HG02759 (cell line): ENCODE measurements at regions not wholly inside any gene's neighbourhood (a gene's known extent, or its start where the extent isn't known, plus 50 kb on each side); places are given as distances from the start of the nearest gene placed in this dataset.

Experiments
- ATAC-seq: cut with Tn5 transposase; IDR thresholded peaks from one replicate; pipeline ENCODE4 v1.9.1; 2021; ENCODE audit warnings: mild to moderate bottlenecking, moderate library complexity; ENCODE audit not compliant: unreplicated experiment

DNA sequence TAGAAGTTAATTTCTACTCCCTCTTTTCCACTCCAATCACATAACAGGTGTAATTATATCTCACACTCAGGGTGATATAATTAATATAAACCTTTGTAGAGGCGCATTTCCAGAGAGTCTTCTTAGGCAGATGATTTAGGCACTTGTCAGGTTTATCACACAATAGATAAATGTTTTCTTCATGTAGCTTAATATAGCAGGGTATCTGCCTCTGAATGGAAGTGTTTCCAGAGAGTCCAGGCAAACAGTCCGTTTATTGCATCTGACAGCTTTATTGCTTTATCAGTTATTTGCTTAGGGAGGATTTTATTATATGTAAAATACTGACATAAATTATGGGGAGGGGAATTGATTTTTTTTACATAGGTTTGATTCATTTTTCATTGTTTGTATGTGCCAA is 766.3 kb downstream of the SLC4A3 start:
- no peak for ATAC-seq

DNA sequence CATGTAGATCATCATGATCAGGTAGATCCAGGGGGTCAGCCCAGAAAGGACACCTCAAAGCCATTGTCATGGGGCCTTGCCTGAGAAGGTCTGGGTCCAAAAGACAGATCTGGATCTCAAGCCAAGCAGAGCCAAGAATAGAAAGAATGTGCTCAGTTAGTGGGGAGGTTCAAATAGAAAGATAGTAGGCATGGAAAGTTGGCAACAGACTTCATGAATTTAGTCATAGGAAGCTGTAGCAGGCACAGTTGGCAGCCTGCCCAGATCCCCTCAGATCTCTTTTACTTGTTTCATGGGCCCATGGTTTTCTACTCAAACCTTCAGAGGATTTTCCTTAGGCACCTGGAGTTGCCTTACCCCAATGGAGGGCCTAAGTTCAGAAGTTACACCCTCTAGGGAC is 767.0 kb downstream of the SLC4A3 start:
- ATAC-seq = no peak

DNA sequence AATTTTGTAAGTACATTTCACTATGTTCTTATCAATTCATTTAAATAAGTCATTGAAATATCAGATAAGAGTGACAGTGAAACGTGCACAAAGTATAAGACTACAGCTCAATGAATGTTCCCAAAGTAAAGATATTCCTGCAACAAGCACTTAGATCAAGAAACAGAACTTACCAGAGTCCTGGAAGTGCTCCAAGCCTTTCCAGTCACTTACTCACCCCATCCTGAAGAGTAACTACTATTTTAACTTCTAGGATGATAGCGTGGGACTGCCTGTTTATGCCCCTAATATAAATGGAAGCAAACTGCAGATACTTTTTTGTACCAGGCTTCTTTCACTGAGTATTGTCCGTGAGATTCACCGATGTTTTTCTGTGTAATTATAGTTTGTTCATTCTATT is 768.9 kb downstream of the SLC4A3 start:
- ATAC-seq = no peak

DNA sequence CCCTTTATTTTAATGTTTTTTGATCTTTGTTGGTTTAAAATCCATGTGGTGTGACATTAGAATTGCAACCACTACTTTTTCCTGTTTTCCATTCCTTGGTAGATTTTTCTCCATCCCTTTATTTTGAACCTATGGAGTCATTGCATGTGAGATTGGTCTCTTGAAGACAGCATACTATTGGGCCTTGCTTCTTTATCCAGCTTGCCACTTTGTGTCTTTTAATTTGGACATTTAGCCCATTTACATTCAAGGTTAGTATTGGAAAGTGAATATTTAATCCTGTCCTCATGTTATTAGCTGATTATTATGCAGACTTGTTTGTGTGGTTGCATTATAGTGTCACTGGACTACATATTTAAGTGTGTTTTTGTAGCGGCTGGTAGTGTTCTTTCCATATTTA is 782.9 kb downstream of the SLC4A3 start:
- ATAC-seq = no peak

DNA sequence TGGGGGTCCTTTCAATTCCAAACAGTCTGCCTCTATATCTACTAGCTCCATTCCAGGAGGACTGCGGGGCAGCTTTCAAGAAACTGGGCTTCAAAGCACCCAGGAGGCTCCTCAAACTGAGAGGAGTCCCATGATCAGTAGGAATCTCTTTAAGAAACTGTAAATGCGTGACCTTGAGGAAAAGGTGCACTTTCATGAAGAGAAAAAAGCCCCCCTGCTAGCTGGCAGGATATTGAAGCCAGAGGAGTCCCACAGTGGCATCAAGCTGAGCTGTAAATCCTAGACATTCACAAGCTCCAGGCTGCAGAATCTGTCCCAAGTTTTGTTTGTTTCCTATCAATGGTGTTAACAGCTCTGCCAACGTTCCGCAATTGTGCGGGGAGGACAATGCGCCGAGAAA is 790.1 kb downstream of the SLC4A3 start:
- no peak for ATAC-seq

DNA sequence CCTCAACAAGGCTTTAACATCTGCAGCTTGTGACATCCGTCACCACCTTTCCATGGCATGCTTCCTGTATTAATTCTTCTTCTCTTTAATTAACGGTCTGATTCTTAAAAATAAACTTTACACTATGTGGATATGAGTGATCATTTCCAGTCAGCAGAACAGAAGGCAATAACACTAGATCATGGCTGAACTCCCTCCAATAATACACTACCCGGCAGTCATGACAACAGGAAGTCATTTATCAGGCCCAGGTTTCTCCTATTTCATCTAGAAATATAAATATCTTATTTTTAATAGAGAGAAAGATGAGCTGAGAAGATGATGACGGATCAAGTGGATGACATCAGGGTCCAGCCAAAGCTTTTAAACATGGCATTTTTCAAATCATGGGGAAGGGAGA is 792.2 kb downstream of the SLC4A3 start:
- no peak for ATAC-seq

DNA sequence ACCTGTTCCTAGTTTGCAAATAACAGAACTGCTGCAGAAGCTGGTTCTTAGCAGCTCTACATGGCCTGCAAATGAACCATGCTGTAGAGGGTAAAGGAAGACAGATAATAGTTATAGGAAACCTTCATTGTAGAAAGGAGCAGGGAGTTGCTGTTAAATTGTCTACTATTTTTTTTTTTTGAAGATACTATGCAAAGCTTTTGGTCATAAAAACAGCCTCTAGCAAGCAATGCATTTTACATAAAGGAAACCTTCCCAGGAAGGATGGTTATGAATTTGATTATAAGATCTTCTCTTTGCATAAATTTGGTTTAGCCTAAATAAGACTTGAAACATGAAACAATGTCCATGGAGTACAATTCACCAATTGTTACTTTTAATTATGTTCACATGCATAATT is 793.4 kb downstream of the SLC4A3 start:
- no peak for ATAC-seq

DNA sequence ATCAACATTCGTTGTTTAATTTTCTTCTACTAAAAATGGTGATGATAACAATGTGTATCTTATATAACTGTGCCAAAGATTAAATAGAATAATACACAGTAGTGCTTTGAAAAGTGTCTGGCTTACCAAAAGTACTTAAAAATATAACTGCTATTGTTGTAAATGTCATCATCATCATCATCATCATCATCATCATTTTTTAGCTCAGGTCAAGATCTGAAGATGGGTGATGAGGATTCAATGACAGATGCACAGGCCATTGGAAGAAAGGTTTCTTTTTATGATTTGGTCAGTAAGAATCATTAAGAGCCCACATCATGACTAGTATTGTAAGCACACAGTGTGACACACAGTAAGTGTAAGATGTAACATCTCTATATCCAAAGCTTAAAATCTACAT is 795.2 kb downstream of the SLC4A3 start:
- no peak for ATAC-seq

DNA sequence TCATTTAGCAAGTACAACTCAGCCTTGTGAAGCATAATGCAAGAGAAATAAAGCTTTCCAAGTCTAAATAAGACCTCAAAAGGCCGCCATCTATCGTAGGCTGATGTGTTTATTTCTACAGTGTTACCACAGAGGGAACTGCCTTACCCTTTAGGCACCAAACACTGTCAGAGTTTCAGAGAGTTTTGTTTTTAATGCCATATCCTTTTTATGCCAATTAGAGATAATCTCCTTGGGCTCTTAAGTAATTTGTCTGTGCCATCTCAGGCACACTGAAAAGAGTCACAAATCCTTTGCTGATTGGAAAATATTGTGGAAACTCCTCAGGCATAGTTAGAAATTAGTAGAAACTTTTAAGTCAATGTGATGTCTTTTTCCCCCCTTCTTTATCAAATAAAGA is 797.1 kb downstream of the SLC4A3 start:
- ATAC-seq = no peak

DNA sequence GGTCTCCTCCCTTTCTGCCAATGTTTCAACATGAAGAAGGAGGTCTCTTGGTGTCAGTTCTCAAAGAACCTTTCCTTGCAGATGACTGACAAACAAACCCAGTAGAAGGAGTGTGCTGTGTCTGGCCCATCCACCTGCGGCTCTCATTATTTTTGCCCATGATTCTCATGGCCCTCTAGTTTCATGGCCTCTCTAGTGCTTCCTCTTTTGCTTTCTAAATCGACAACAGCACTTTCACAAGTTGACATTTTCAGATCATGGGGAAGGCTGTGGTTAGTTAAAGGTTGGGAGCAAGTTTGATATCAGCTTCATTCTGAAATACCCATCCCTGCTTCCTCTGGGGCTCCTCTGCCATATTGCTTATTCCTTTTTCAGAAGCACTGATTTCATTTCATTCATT is 805.2 kb downstream of the SLC4A3 start:
- ATAC-seq = no peak

DNA sequence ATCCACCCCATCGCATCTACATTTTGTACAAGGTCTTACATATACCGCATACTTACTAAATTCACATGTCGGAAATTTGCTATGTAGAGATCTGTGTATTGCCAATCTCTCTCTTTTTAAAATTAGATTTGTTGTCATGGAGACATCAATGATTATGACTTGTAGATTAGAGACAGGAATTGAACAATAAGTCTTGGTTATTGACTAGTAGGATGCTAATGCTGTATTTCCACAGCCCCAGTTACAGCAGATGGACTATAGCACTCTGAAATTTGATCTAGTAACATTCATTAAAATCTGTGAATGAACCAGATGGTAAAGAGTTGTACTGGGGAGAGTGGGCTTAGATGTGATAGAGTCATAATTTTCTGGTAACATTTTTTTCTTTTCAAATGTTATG is 805.7 kb downstream of the SLC4A3 start:
- ATAC-seq = no peak

DNA sequence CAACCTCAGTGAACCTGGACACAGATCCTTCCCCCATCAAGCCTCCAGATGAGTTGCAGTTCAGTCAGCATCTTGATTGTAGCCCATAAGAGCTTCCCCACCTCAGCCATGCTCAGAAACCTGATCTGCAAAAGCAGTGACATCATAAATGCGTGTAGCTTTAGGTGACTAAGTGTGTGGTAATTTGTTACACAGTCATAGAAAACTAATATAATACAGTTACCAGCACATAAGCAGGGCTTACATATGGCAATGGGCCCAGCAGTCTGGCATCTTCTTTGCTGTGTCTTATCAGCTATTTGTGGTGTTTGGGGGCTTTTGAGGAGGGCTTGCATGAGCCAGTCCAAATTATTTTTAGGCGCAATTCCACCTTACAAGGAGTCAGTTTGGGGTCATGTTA is 807.0 kb downstream of the SLC4A3 start:
- no peak for ATAC-seq

DNA sequence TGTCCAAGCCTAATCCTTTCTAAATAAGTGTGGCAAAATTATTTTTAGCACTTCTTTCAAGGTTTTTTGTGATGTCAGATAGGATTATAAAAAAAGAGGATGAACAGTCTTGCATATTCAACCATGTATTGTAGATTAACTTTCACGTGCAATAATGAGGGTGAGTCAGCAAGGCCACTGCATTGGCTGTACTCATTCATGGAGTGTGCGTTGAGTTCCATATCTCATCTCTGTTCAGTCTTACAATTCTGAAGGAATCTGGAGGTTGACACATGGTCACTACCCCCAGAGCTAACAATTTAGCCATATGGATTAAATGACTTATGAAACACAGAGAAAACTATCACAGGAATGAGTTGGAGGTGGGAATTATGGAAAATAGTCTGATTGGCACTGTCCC is 810.5 kb downstream of the SLC4A3 start:
- ATAC-seq = no peak

DNA sequence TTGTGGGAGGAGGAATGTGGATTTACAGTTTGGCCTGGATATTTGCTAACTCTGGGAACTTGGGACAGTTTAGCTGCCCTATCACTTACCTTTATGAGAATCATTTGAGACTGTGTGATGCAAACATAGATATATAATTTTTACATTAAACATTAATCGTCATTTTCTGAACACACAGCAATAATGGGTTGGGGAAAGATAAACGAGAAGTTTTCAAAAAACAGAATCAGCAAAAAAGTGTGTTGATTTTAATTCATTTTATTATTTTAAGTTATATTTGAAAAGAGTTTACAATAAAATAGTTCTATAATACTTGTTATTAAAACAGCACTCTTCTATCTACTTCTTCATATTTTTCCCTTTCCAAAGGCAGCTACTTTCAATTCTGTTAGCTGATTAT is 813.3 kb downstream of the SLC4A3 start:
- ATAC-seq = no peak

DNA sequence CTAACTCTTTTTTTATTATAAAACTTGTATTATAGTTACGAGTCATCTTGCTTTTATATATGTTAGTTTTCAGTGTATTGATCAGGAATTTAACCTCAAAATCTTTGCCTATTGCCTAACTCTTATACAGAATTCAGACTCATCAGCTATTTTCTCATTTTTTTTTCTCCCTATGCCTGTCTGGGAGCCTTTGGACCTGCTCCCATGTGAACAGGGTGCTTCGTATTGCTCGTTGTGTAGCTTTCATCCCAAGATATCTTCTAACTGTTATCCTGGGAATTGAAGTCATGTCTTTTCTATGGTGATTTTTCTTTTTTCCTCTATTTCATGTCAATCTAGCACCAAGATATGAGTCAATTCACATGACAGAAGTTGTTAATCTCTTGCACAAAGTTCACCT is 814.0 kb downstream of the SLC4A3 start:
- no peak for ATAC-seq

DNA sequence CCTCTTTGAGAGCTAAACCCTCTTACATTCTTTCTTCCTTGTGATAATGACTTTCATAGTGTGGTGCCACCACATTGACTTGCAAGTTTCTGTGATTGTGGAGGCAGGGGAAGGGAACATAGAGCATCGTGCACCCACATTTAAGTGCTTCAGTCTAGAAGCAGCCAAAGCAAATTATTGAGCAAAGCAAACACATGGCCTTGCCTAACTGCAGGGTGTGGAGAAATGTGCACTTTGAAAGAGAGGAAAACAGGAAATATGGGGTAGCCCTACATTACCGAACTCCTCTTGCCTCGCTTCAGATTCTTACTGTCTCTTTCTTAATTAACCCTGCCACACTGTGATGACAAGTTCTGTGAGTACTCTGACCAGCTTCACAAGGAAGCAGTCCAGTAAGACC is 814.6 kb downstream of the SLC4A3 start:
- ATAC-seq = no peak

DNA sequence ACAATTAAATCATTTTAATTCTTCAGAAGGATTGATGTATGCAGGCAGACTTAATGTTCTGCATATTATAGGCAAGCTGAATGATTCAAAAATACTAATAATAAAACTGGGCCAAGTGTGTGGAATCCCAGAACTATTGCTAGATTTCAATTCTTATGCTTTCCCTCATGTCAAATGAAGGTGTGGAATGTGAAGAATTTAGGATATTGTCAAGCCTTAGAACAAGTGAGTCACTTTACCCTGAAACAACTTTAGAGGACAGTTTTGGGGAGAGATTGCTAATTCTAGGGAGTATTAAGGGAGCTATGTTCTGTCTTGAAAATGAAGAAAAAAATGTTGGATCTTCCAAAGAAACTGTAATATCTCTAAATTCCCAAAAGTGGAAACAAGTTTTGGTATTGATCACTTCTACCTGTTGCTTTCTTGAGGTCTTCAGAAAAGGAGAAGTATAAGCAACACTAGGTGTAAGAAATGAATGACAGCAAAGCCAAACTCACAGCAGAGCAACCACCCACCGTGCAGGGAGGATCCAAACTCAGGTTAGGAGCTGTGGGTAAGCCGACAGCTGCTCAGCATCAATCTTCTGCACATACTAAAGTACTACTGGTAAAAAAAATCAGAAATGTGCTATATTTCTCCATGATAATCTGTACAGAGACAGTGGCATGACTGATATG is 818.1 kb downstream of the SLC4A3 start:
- ATAC-seq = no peak

DNA sequence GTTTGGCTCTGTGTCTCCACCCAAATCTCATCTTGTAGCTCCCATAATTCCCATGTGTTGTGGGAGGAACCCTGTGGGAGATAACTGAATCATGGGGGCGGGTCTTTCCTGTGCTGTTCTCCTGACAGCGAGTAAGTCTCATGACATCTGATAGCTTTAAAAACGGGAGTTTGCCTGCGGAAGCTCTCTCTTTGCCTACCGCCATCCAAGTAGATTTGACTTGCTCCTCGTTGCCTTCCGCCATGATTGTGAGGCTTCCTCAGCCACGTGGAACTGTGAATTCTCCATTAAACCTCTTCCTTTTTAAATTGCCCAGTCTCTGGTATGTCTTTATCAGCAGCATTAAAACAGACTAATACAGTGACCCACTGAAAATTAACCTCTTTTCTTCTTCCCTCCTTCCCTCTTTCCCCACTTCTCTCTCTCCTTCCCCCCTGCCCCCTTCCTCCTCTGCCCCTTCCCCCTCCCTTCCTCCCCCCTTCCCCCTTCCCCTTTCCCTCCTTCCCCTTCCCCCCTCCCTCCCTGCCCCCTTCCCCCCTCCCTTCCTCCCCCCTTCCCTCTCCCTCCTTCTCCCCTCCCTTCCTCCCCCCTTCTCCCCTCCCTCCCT is 818.8 kb downstream of the SLC4A3 start:
- no peak for ATAC-seq

DNA sequence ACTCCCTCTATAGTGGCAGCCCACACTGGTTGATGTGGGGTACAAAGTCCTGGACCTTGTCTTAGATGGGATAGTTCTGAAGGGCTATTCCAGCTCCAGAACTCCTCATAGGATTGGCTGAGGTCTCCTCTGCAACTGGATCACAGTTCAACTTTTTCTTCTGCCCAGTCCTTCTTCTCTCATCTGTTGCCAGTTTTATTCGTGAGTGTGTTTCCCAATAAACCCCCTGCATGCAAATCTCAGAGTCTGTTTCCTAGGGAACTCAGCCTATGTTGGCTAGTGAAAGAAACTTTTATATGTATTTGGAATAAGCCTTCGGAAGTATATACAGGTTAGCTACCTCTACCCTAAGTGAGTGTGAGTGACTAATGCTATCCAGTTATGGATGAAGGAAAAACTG is 823.4 kb downstream of the SLC4A3 start:
- ATAC-seq = no peak

DNA sequence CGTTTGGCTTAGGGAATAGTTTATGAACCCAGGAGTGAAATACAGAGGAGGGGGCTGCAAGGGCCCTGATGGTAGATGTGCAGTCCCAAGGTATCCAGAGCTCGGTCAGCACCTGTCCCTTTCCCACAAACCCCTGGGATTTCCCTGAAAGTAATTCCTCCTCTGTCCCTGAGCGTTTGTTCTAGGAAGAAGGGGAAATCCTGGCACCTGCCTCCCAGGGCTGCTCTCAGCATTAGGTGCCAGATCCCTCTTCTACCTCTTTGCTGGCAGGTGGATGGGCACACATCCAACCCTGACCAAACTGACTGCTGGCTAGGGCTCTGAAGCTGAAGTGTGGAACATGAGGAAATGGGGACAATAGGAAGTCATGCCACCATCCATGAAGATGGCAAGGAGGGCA is 824.0 kb downstream of the SLC4A3 start:
- no peak for ATAC-seq

DNA sequence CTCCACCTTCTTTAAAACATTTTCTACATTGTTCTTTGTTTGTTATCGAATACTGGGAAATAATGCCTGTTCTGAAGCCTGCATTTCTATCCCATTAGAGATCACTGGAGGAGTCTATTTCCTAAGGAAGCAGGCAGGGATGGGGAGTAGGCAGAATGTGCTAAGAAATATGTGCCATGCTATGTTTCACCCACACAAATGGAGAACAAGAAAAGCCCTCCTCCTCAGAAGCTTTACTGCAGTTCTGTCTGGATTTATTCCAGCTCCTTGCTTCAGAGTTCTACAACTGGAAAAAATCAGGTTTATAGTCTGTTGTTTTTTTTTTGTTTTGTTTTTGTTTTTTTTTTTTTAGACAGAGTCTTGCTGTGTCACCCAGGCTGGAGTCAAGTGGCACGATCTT is 825.1 kb downstream of the SLC4A3 start:
- no peak for ATAC-seq

DNA sequence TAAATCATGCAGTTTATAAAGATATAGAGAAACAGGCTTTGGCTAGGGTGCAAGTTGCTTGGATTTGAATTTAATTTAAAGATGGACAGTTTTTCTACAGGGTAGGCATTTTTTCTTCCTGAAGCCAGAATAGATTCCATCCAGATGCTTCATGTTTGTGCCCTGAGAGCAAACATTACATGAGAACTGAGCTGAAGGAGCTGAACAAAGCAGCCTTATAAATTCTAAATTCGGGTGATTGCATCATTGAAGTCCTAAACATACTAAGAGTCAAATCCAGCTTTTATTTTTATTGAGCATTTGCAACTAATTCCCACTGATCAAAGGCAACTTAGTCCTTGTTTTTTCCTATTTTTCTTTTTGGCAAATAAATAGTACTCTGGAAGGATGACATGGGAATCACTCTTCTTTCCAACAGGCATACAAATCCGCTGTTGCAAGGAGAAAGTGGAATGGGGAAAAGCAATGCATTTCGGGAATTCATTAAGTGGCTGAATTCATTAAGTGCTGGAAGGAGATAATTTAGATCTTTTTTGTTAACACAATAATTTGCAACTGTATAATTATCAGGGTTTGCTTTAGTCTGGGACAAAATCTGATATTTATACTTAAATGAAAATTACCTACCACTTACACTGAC is 828.0 kb downstream of the SLC4A3 start:
- ATAC-seq = no peak

DNA sequence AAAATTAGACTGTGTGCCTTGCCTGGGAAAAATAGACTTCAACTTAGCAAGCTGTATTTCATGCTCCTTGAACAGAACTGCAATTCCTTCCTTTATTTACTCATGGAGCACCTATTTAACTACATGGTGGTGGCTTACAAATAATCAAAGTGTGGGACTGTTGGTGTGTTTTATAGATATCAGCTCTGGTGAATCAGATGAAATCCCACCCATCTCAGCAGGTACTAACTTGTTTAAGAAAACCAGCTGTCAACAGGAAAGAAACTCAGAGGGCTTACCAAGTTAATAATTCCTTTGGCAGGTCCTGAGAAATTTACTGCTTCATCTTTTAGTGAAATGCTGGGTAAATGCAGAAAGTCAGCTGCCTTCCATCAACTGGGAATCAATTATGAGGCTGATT is 830.6 kb downstream of the SLC4A3 start:
- ATAC-seq = no peak
